ENCODE measurements at regions not wholly inside any gene's neighbourhood (a gene's known extent, or its start where the extent isn't known, plus 50 kb on each side); places are given as distances from the start of the nearest gene placed in this dataset.

DNA sequence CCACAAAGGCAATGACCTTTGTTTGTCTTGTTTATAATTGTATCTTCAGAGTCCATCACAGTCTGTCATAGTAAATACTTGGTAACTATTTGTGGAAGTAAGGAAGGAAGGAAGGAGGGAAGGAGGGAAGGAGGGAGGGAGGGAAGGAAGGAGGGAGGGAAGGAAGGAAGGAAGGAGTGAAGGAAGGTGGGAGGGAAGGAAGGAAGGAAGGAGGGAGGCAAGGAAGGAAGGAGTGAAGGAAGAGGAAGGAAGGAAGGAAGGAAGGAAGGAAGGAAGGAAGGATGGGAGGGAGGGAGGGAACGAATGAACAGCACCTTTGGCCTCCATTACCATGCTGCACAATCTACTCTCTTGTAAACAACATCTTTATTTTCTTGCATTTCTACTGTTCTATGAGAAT, 559.5 kb upstream of the PKN2 start:
- TF ChIP-seq, protein P1, sequence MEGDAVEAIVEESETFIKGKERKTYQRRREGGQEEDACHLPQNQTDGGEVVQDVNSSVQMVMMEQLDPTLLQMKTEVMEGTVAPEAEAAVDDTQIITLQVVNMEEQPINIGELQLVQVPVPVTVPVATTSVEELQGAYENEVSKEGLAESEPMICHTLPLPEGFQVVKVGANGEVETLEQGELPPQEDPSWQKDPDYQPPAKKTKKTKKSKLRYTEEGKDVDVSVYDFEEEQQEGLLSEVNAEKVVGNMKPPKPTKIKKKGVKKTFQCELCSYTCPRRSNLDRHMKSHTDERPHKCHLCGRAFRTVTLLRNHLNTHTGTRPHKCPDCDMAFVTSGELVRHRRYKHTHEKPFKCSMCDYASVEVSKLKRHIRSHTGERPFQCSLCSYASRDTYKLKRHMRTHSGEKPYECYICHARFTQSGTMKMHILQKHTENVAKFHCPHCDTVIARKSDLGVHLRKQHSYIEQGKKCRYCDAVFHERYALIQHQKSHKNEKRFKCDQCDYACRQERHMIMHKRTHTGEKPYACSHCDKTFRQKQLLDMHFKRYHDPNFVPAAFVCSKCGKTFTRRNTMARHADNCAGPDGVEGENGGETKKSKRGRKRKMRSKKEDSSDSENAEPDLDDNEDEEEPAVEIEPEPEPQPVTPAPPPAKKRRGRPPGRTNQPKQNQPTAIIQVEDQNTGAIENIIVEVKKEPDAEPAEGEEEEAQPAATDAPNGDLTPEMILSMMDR (conservative IDR thresholded peaks at IDR 0.05; ENCODE audit: low read depth, low read length), result no peak
- no peak for DNase-seq (ENCODE audit: low read depth)
- no peak overlapping the region for H3K4me3 ChIP-seq (ENCODE audit: low read depth, low read length)

DNA sequence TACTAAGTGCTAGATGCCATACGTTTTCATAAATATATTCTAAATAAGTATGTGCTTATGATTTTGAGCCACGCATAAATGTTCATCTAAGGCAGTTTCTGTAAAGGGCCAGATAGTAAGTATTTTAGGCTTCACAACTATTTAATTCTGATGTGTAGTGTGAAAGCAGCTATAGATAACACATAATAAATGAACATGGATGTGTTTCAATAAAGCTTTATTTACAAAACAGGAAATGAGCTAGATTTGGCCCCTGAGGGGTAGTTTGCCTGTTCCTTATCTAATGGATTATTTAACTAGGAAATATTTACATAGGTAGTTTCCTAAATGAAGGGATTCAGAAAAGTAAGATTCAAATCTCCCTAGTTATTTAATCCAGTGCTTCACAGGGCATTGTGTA, 557.6 kb upstream of the PKN2 start:
- no peak for DNase-seq (ENCODE audit: low read depth)
- H3K4me3 ChIP-seq (ENCODE audit: low read depth, low read length), result no peak overlapping the region
- TF ChIP-seq, protein P1 (conservative IDR thresholded peaks at IDR 0.05; ENCODE audit: low read depth, low read length), result no peak

DNA sequence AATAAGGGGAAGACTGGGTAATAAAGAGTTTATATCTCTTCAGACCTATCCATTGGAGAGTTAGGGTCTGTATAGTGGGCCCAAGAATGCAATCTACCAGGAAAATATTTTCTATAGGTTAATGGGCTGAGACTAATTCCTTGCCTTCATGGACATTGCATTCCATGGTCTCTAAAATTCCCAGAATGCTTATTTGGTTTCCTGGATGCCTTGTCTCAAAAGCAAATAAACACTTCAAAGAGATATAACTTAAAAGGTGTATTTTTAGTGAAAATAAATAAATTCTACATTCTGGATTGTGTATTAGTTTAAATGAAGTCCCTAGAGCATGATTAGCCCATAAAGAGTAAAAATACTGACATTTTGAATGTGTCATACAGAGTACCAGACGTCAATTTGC, 550.1 kb upstream of the PKN2 start:
- DNase-seq (ENCODE audit: low read depth), result no peak
- TF ChIP-seq, protein P1 (conservative IDR thresholded peaks at IDR 0.05; ENCODE audit: low read depth, low read length), result no peak

DNA sequence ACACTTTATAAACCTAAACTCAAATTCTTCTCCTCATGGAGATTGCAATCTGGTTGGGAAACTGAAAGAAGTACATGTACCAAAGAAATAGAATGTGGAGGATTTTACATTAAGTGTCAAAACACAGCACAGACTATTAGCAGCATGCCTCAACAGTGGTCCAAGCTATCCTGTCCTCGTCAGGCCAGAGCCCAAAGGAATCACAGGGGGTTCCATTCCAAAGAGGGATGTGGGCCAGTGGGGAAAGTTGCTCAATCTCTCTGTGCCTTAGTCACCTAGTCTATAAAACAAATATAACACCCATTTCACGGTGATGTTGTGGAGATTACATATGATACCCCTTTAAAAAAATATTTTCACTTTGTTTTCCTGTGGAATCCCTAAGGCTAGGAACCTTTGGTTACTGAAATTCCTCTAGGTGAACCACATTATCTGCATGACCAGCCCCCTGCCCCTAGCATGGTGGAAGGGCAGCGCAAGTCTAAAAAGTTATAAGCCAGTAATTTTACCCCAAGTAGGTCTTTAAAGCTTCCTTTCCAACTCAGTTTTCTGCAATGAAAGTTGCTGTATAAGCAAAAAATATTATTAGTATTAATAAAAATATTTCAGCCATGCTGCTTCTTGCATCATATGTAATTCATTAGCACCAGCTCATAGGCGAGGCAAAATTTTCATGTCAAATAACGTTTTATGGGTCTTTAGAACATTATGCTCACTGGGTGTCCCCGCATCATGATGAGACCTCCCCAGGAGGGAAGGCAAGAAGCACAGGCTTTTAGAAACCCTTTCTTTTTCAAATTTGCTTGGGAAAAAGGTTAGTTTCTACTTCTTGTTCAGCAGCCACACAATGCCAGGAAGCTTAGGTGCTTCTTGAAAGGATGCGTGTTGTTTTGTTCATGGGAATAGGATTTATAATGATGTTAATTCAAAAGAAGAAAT, 548.8 kb upstream of the PKN2 start:
- DNase-seq (ENCODE audit: low read depth), result no peak
- H3K4me3 ChIP-seq (ENCODE audit: low read depth, low read length), result no peak overlapping the region
- TF ChIP-seq, protein P1 (conservative IDR thresholded peaks at IDR 0.05; ENCODE audit: low read depth, low read length), result no peak

More for the DNA sequence above, 550.1 kb upstream of the PKN2 start:
- H3K4me3 ChIP-seq (ENCODE audit: low read depth, low read length), result no peak overlapping the region

DNA sequence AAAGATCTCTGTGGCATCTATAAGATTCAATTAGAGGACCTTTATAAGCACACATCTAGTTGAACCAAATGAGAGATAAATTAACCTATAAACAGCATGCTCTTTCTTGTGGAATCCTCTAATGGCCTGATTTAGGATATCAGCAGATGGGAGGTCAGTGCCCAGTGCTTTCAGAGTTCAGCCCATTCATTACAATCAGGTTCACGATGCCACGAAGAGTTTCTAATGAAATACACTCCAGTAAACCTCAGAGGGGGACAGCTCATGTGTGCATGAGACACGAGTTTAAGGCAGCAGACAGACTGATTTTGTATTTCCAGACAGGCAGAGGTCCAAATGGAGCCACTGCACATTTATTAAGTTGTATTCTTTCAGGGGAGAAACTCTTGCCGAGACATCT, 544.4 kb upstream of the PKN2 start:
- no peak for DNase-seq (ENCODE audit: low read depth)
- H3K4me3 ChIP-seq (ENCODE audit: low read depth, low read length), result no peak overlapping the region
- TF ChIP-seq, protein P1 (conservative IDR thresholded peaks at IDR 0.05; ENCODE audit: low read depth, low read length), result no peak

DNA sequence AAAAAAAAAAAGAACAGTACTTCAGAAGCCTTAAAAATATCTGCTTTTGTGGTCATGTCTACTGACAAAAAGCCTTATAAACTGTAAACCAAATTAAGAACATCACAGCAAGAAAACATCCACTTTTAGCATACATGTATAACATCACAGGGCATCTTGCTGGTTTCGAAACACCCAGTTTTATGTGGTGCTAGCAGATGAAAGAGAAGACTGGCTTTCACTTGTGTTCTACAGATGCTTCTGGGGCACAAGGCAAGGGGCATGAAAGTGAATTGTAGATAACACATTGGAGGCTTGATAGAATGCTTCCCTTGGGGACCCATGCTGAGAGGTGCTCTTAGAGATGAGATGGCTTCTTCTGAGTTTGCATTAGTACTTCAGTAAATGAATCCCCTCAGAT, 543.7 kb upstream of the PKN2 start:
- H3K4me3 ChIP-seq (ENCODE audit: low read depth, low read length), result no peak overlapping the region
- DNase-seq (ENCODE audit: low read depth), result no peak
- TF ChIP-seq, protein P1 (conservative IDR thresholded peaks at IDR 0.05; ENCODE audit: low read depth, low read length), result no peak
